ENCODE measurements at regions not wholly inside any gene's neighbourhood (a gene's known extent, or its start where the extent isn't known, plus 50 kb on each side); places are given as distances from the start of the nearest gene placed in this dataset.

- H3K4me3 ChIP-seq (ENCODE audit: low read length): no peak overlapping the region
- no peak for DNase-seq (ENCODE audit: low read depth)
- no peak for TF ChIP-seq CTCF (IDR thresholded peaks at IDR 0.05; ENCODE audit: insufficient read depth, low read depth, low read length, missing control alignments)
Observed at GRCh38 chr1:29646161-29646775, 409.9 kb downstream of the PTPRU start.

- H3K4me3 ChIP-seq (ENCODE audit: low read length): no peak overlapping the region
- no peak for DNase-seq (ENCODE audit: low read depth)
- no peak for TF ChIP-seq CTCF (IDR thresholded peaks at IDR 0.05; ENCODE audit: insufficient read depth, low read depth, low read length, missing control alignments)
Observed at GRCh38 chr1:29645586-29645985, 409.3 kb downstream of the PTPRU start.

DNA sequence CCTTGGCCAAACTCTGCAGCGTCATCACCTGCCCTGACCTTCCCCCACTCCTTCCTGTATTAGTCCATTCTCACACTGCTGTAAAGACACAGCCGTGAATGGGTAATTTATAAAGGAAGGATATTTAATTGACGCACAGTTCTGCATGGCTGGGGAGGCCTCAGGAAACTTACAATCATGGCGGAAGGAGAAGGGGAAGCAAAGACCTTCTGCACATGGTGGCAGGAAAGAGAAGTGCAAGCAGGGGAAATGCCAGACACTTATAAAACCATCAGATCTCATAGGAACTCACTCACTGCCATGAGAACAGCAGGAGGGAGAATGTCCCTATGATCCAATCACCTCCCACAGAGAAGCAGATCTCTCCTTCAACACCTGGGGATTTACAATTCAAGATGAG is 408.5 kb downstream of the PTPRU start:
- TF ChIP-seq CTCF (IDR thresholded peaks at IDR 0.05; ENCODE audit: insufficient read depth, low read depth, low read length, missing control alignments): no peak
- DNase-seq (ENCODE audit: low read depth): no peak
- H3K4me3 ChIP-seq (ENCODE audit: low read length): no peak overlapping the region

- TF ChIP-seq CTCF (IDR thresholded peaks at IDR 0.05; ENCODE audit: insufficient read depth, low read depth, low read length, missing control alignments): no peak
- no peak for DNase-seq (ENCODE audit: low read depth)
- no peak overlapping the region for H3K4me3 ChIP-seq (ENCODE audit: low read length)
Observed at GRCh38 chr1:29643838-29644440, 407.6 kb downstream of the PTPRU start.

GRCh38 chr1:29643281-29643680 is 407.0 kb downstream of the PTPRU start:
- TF ChIP-seq CTCF (IDR thresholded peaks at IDR 0.05; ENCODE audit: insufficient read depth, low read depth, low read length, missing control alignments): no peak
- no peak overlapping the region for H3K4me3 ChIP-seq (ENCODE audit: low read length)
- no peak for DNase-seq (ENCODE audit: low read depth)

DNA sequence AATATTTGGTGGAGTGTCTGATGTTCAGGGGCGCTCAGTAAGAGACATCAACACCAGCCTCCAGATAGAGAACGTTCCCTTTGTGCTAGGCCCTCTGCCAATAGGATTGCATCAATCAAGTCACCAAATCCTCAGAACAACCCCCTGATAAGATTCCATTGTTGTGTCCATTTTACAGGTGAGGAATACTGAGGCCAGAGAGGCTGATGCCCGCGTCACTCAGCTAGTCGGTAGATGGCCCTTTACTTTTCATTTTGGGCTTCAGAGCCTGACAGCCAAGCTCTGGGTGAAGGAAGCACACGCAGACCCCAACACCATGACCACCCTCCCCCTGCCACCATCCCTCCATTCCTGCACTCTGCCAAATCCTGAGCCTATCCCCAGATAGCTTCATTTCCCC is 406.2 kb downstream of the PTPRU start:
- TF ChIP-seq CTCF (IDR thresholded peaks at IDR 0.05; ENCODE audit: insufficient read depth, low read depth, low read length, missing control alignments): no peak
- no peak for DNase-seq (ENCODE audit: low read depth)
- no peak overlapping the region for H3K4me3 ChIP-seq (ENCODE audit: low read length)

DNA sequence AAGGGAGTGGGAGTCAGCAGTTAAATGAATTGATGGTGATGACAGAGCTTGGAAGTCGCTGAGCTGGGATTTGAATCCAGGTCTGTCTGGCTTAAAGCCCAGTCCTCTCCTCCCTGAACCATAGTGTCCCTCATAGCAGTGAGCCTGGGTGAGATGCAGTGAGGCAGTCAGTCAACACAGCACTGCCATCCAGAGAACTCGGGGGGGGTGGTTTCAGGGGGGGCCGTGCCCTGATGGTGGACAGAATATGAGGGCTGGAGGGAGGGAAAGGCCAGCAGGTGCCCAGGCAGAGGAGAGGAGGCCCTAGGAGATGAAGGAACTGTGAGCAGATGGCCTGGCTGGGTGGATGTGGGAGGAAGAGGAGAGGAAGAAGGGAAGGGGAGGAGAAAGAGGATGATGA is 405.6 kb downstream of the PTPRU start:
- TF ChIP-seq CTCF (IDR thresholded peaks at IDR 0.05; ENCODE audit: insufficient read depth, low read depth, low read length, missing control alignments): no peak
- H3K4me3 ChIP-seq (ENCODE audit: low read length): no peak overlapping the region
- DNase-seq (ENCODE audit: low read depth): no peak

All from epithelial cell of esophagus (primary cell).